DND-41 (cell line): ENCODE measurements at regions not wholly inside any gene's neighbourhood (a gene's known extent, or its start where the extent isn't known, plus 50 kb on each side); places are given as distances from the start of the nearest gene placed in this dataset.

ENCODE experiments used
- EZH2 ChIP-seq: IDR thresholded peaks from 3 replicates; pipeline ENCODE4 v1.6.1; 2012; ENCODE audit warnings: borderline replicate concordance, low read depth, mild to moderate bottlenecking, moderate library complexity, low read length, inconsistent platforms; ENCODE audit not compliant: severe bottlenecking
- TF ChIP-seq, protein P1 (sequence below): IDR thresholded peaks from 2 replicates; pipeline ENCODE4 v1.5.1; 2012; ENCODE audit warnings: borderline replicate concordance, low read length, moderate library complexity, mild to moderate bottlenecking; ENCODE audit not compliant: poor library complexity, severe bottlenecking; ENCODE audit errors: extremely low read depth

DNA sequence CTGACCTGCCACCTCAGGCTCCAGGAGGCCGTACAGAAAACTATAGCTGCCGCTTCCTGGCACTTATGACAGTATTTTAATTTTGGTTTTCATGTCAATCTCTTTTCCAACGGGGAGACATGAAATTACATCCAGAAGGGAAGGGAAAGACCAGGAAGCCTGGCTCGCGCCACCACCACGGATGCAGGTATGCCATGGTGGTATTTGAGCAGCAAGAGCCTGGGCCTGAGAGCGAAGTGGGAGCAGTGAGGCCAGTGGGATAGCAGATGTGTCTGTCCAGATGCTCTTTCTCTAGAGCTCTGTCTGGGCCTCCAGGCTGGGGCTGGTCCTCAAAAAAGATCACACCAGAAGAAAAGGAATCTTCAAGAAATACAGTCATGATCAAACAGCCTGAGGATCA is 82.5 kb upstream of the CPEB2 start:
- TF ChIP-seq, protein P1, sequence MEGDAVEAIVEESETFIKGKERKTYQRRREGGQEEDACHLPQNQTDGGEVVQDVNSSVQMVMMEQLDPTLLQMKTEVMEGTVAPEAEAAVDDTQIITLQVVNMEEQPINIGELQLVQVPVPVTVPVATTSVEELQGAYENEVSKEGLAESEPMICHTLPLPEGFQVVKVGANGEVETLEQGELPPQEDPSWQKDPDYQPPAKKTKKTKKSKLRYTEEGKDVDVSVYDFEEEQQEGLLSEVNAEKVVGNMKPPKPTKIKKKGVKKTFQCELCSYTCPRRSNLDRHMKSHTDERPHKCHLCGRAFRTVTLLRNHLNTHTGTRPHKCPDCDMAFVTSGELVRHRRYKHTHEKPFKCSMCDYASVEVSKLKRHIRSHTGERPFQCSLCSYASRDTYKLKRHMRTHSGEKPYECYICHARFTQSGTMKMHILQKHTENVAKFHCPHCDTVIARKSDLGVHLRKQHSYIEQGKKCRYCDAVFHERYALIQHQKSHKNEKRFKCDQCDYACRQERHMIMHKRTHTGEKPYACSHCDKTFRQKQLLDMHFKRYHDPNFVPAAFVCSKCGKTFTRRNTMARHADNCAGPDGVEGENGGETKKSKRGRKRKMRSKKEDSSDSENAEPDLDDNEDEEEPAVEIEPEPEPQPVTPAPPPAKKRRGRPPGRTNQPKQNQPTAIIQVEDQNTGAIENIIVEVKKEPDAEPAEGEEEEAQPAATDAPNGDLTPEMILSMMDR, result no peak
- TF ChIP-seq EZH2, result no peak
